ENCODE measurements at regions not wholly inside any gene's neighbourhood (a gene's known extent, or its start where the extent isn't known, plus 50 kb on each side); places are given as distances from the start of the nearest gene placed in this dataset.
"Not testable (repeated sequence)": the region's sequence is repeated elsewhere in the genome, so short reads cannot be mapped to it uniquely, and the experiment has no call there.

DNA sequence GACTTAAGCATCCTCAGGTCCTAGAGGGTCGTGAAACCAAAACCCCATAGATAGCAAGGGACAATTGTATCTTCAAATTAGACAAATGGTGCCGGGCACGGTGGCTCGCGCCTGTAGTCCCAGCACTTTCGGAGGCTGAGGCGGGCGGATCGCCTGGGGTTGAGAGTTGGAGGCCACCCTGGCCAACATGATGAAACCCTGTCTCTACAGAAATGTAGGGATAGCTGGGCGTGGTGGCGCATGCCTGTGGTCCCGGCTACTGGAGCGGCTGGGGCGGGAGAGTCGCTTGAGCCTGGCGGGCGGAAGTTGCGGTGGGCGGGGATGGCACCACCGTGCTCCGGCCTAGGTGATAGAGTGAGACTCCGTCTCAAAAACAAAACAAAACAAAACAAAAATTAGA is 780.6 kb downstream of the BRINP3 start:
- DNase-seq, result no peak

DNA sequence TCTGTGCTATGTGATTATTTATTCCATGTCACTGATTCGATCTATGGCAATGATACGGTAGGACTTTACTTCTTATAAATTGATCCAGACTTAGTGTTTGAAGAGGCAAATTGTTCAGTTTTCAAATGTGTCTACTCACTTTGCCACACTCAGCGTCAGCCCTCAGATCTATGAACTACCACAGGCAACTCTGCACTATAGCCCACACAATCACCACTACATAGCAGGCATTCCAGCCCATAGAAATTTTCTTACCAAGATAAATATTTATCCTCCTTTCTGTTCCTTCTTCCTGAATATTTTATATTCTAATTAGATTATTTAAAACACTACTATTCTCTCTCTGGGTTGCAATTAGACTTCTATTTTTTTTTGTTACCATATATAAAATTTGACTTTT is 776.1 kb downstream of the BRINP3 start:
- DNase-seq, result no peak

DNA sequence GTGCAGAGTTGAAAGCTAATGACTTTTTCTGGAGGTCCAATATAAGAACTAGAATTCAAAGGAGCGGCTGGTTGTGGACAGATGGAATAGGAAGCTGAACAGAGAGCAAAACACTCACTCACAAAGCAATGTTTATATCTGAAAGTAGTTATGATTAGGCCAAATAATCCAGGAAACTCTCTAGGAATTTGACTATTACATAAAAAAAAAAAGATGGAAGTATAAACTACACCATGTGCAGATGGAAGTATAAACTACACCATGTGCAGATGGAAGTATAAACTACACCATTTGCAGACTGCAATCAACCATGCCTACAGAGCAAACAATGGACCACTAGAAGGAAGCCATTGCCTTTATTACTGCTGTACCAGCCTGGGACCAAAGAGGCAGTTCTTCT is 771.1 kb downstream of the BRINP3 start:
- no peak for DNase-seq

DNA sequence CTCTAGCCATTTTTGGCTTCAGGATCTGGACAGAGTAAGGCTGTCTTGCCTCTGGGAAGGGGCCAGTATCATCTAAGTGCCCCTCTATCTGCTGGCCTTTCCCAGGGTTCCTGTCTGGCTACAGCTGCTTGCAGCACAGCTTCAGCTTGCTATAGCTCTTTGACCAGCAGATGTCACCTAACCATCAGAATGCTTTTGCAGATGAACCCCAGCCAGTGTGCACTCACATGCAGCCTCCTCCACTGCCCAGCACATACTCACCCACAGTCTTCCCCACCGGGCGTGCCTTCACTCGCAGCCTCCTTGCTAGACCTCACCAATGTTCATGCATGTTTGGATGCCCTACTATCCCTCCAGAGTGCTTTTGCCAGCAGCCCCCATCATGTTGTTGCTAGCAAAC is 769.0 kb downstream of the BRINP3 start:
- DNase-seq, result no peak

DNA sequence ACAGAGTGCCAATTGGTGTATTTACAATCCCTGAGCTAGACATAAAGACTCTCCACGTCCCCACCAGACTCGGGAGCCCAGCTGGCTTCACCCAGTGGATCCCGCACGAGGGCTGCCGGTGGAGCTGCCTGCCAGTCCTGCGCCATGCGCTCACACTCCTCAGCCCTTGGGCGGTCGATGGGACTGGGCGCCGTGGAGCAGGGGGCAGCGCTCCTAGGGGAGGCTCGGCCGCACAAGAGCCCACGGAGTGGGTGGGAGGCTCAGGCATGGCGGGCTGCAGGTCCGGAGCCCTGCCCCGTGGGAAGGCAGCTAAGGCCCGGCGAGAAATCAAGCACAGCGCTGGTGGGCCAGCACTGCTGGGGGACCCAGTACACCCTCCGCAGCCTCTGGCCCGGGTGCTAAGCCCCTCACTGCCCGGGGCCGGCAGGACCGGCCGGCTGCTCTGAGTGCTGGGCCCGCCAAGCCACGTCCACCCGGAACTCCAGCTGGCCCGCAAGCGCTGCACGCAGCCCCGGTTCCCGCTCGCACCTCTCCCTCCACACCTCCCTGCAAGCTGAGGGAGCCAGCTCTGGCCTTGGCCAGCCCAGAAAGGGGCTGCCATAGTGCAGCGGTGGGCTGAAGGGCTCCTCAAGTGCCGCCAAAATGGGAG is 759.4 kb downstream of the BRINP3 start:
- not testable (repeated sequence) for DNase-seq

DNA sequence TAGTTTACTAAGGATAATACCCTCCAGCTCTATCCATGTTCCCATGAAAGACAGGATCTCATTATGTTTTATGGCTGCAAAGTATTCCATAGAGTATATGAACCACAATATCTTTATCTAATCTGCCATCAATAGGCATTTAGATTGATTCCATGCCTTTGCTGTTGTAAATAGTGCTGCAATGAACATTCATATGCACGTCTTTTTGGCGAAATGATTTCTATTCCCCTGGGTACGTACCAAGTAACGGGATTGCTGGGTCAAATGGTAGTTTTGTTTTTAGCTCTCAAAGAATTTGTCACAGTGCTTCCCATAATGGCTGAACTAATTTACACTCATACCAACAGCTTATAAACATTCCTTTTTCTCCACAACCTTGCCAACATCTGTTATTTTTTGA is 750.9 kb downstream of the BRINP3 start:
- no peak for DNase-seq

DNA sequence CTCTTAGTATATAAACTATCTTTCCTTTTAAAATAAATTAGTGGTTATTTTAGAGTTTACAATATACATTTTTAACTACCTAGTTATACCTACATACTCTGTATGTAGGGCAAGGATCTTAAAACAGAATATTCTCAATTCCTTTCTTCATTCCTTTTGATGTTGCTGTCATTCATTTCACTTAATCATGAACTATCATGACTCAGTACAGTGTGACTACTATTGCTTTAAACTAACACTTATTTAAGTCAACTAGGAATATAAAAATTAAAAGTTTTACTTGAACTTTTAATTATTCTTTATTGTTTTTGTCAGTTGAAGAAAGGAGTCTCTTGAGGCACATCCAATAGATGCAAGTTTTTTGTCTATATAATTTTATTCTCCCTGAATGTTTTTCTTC is 726.4 kb downstream of the BRINP3 start:
- DNase-seq, result no peak

DNA sequence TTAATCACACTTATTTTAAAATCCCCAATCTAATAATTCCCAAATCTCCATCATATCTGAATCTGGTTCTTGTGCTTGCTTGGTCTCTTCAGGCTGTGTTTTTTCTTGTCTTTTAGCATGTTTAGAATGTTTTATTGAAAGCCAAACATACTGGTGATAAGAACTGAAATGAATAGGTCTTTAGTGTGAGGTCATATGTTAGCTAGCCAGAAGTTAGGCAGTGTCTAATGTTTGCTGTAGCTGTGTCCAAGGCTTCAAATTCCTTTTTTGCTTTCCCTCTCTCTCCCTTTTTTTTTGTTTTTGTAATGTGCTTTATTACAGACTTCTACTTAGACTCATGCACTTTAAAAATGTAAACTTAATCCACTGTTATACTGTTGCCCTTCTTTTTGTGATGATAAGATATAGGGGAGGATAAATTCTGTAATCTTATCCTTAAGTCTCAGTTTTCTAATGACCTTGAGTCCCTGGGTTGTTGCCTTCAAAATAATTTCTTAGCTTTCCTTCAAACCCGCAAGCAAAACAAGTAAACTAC is 725.1 kb downstream of the BRINP3 start:
- no peak for DNase-seq

DNA sequence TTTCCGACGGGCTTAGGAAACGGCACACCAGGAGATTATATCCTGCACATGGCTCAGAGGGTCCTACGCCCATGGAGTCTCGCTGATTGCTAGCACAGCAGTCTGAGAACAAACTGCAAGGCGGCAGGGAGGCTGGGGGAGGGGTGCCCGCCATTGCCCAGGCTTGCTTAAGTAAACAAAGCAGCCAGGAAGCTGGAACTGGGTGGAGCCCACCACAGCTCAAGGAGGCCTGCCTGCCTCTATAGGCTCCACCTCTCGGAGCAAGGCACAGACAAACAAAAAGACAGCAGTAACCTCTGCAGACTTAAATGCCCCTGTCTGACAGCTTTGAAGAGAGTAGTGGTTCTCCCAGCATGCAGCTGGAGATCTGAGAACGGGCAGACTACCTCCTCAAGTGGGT is 722.6 kb downstream of the BRINP3 start:
- not testable (repeated sequence) for DNase-seq

DNA sequence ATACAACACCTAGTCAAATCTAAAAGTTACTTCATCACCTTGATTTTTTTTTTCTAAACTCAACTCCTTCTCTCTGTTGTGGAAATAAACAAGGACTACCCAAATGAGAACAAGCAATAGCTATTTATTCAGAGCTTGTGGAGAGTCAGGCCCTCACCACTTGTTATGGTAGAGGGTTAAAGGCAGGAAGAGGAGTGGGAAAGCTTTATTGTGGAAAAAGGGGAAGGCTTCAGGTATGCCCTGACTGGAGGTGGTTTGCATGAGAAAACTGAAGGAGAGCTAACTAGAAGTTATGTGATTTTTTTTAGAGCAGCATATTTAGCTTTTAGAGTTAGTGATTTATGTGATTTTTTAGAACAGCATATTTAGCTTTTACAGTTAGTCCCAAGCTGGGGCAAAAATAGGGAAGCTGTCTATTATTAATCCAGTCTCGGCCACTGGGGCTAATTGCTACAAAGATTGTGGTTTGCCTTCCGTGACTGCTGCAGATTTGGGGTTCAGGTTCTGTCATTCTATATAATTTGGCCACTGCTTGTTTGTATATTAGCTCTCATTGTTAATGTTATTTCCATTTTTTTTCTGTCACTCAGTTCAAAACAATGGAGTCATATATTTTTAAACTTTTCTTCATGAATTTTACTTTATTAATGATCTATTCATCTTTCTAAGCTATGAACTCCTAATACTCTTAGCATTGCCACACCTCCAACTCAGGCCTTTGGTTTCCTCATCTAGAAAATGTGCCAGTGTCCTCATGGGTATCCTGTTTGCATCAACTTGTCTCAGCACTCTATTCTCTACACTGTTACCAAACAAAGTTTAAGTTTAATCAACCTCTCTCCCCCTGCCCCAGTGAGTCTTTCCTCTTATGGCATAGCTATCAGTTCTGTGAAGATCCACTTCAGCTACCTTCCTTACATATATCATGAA is 713.0 kb downstream of the BRINP3 start:
- DNase-seq, result no peak

DNA sequence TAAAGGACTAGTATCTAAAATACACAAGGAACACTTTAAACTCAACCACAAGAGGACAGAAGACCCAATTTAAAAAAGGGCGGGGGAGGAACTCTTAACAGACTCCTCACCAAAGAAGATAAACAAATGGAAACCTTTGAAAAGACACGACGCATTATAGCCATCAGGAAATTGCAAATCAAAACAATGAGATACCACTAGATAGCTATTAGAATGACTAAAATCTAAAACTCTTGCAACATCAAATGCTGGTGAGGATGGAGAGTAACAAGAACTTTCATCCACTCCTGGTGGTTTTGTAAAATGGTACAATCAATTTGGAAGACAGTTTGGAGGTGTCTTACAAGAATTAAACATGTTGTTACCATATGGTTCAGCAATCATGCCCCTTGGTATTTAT is 708.2 kb downstream of the BRINP3 start:
- DNase-seq, result no peak

DNA sequence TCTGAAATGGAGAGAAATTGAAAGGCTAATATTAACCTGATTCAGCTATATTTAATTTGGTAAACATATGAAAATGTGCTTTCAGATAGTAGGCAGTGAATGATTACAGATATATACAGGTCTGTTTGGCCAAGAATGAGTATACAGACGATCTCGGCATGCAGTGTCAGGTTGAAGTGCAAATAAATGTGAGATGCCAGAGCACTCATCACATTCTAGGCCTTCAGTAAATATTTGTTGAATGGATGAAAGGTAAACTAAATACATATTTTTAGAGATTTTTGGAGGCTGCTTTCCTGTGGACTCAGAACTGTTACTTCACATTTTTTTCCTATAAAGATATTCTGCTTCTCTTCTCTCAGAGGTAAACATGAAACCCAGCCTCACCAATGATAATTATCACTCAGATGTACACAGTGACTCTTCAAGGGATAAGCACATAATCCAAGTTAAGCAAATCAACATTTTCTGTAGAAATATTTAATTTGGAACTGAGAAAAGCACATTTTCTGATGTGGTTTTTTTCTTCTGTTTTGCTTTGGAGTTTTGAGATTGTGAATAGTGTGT is 702.9 kb downstream of the BRINP3 start:
- no peak for DNase-seq

DNA sequence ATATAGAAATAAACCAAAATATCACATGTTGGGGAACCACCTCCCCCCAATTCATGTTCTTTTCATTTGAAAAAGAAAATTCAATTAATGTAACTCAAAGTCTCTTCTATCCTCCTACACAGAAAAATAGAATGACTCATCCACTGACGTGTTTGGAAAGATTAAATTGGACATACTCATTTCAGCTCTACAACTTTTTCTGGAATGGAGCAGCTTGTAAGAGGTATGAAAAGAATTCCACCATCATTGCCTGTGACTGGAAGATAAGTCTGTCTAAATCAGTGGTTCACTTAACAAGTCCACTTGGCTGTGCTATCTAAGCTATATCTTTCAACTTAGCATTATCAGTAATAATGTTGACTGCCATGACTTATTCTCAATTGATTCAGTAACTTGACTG is 702.3 kb downstream of the BRINP3 start:
- DNase-seq, result no peak

DNA sequence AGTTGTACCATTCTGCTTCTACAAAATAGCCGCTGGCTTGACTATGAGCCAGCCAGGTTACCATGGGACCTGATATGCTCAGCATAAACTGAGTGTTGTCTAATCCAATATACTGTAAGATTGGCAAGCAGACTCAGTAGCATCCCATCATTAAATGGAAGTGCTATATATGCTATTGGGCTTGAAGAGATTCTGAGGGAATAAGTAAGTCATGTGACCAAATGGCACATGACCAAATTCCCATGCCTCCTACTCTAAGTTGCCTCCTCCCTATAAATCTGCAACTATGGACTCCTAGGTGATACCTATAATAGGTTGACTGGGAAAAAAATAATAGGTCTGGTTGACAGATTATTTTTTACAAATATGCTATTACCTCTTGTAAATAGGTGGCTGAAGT is 698.6 kb downstream of the BRINP3 start:
- no peak for DNase-seq

DNA sequence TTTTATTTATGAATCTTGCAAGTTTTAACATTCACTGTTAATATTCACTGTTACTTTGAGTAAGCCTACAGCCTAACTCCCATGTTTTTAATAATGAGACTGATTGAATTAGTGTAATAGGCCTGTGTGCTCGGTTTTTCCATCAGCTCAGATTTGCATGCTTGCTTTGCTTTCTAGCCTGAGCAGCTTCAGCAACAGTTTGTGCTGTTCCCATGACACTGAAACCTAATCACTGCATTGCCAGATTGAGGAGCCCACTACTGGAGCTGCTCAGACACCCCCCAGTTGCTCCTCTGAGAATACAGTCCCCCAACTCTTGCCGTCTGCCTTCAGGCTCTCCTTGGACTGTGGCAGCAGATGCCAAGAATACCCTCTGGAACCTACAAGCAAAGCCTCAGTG is 695.4 kb downstream of the BRINP3 start:
- DNase-seq, result no peak

DNA sequence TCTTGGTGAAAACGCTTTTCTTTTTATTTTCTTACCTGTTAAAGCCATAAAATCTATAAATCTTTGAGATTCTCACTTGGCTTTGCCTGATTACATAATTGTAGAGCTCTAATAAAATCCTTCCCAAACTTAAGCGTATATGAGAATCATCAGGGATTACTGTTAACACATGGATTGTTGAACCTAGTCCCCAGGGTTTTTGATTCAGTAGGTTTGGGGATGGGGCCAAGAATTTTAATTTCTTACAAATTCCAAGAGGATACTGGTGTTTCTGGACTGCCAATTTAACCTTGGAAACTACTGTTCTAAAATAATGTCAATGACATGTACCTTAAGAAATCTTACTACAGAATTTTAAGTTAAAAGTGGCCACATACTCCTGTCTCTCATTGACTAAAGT is 694.2 kb downstream of the BRINP3 start:
- DNase-seq, result no peak

DNA sequence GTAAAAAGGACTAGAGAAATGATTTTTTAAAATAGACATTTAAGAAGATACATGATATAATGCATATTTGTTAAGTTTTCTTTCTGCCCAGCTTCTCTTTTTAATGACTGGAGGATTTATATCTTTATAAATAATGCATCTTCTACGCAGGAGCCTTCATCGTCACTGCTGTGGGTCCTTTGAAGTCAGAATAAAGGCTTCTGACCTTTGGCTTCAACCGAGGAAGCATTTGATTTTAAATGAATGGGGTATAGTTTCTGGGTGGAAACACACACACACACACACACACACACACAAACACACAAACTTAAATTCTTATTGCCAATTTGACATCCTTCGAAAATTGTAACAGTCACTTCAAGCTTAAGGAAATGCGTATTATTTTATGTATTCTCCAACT is 690.9 kb downstream of the BRINP3 start:
- no peak for DNase-seq

DNA sequence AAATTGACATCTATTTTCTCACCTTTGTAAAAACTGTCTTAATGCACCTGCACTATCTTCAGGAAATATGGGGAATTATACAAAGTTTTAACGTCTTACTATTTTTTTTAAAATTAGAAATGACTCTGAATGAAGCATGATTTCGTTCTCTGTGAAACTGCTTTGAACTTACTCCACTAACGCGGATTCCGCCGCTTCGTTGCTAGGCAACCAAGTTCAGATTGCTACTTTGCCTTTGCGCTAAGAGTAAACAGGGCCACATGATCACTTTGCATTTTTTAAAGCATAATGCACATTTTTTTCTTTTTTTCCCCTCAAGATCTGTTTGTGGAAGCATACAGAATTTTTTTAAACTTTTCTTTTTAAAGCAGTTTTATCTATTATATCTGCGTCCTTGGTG is 690.5 kb downstream of the BRINP3 start:
- DNase-seq, result no peak

DNA sequence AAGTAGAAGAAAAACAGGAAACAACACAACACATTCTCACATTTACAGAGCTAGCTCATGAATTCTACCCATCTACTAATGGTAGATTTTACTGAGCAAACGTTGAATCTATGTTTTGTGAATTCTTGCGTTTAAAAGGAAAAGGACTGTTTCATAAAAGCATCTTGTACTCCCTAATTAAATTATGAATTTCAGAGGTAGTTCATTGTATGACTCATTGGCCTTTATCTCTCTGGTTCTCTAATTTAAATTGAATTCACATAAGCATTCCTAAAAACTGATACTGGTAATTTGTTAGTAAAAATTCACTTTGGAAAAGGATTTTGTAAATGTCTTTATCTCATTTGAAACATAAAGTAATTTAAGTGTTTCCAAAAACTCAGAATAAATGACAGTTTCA is 687.3 kb downstream of the BRINP3 start:
- DNase-seq, result no peak

DNA sequence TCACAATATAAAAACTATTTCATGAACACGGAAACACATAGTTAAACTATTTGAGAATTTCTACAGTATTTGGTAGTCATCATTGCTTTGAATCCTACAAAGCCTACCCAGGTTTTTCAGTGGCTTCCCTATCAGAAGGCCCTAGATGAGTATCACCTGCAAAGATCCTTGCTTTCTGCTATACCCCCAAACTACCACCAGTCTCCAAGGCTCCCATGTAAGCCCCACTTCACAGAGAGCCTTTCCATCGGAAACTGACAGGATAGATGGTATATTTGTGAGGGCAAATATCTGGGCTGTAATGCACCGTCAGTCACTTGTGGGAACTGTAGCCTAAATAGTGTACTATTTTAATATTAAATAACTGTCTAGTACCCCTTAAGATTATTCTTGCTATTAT is 674.3 kb downstream of the BRINP3 start:
- no peak for DNase-seq

DNA sequence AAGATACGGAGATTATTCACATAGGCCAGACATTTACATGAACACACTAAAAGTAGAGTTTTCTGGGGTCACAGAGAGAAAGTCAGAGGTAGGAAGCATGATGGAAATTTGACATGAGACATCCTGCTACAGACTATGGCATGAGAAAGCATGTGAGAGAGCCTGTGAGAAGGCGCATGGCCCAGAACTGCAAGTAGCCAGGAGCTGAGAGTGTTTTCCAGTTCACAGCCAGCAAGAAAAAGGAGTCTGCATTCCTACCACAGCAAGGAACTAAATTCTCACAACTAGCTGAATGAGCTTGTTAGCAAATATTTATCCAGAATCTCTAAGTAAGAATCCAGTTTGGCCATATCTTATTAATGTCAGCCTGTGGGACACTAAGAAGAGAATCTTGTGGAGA is 673.3 kb downstream of the BRINP3 start:
- DNase-seq, result no peak

DNA sequence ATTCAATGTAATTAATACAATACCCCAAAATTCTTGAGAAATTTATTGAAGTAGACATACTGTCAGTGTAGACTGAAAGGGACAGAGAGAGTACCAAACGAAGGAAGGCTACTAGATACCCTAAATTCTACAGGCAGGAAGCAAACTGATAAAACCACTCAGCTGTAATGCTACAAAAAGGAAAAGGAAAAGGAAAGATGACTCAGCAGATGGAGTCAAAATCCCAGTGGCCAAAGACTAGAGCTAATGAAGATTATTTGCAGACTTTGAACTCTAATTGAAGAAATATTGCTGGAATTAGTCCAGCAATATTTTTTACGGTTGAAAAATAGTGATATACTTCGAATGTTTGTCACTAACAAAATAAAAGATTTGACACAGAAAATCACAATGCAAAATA is 671.9 kb downstream of the BRINP3 start:
- peak in 1 of 2 experiments; percentile 9 for DNase-seq

DNA sequence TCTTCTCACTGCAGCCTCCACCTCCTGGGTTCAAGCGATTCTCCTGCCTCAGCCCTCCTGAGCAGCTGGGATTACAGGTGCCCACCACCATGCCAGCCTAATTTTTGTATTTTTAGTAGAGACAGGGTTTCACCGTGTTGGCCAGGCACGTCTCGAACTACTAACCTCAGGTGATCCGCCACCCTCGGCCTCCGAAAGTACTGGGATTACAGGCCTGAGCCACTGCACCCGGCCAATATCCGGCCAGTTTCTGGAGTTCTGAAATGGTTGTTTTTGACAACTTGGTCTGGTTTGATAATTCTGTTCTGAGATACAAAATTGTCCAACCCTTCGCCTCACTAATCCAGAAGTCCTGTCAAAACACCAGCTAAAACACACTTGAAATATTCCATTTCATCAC is 667.0 kb downstream of the BRINP3 start:
- not testable (repeated sequence) for DNase-seq

DNA sequence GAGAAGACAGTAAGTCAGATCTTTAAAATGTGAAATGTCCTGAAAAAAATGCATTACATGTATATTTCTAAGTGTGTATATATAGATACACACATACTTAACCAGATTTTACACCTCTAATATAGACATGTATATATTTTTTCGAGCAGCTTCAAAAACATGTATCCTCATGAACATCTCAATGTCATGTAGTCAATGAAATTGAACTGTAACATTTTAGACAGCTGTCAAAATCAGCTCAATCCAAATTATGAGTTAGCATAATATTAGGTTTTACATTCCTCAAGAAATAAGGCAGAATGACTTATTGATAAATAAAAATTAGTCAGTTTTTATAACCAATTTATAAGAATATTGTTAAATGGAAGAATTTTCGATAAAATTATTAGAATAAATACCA is 665.7 kb downstream of the BRINP3 start:
- no peak for DNase-seq
